HCT116 (cell line): ENCODE measurements at regions not wholly inside any gene's neighbourhood (a gene's known extent, or its start where the extent isn't known, plus 50 kb on each side); places are given as distances from the start of the nearest gene placed in this dataset.

Experiments
- ATAC-seq: fragments of 200-7000 bp; cut with Tn5 transposase; 2 replicates; pipeline ENCODE4 v1.9.1; 2020; ENCODE audit warnings: mild to moderate bottlenecking, moderate library complexity
- BruUV-seq: library from RNA; stranded (reverse); fragments of 400-500 nt; replicated peaks from 2 replicates; lab custom pipeline; 2021; lab: Mats Ljungman, UMichigan
- CTCF ChIA-PET: fragments of 300-600 bp; sonication (Branson Sonifier 250); formaldehyde crosslinking; loops from one replicate; lab custom pipeline; 2021; ENCODE audit warnings: antibody characterized with exemption; lab: Charles Lee
- POLR2A ChIA-PET: fragments of 300-600, 350-600 bp; sonication (Branson Sonifier 250); formaldehyde crosslinking; loops from one replicate; lab custom pipeline; 2021; ENCODE audit warnings: antibody characterized with exemption; lab: Charles Lee
- RAD21 ChIA-PET, 2 experiments: fragments of 300-600 bp; sonication (Branson Sonifier 250); formaldehyde crosslinking; loops; one replicate each; lab custom pipeline; 2023; ENCODE audit warnings: low total read pairs in 2 of 2; ENCODE audit not compliant: uncharacterized antibody in 2 of 2, unreplicated experiment in 2 of 2, low non-redundant PET in 1 of 2; lab: Charles Lee
- DNase-seq: peaks from one replicate; pipeline ENCODE4 v3.0.0-alpha.2; 2010; ENCODE audit warnings: low read depth, low spot score
- H2AFZ ChIP-seq: fragments of 200-600 bp; shearing (Covaris generic), sonication (generic); 2 replicates; pipeline ENCODE4 v1.6.1; 2017; ENCODE audit warnings: low read depth, mixed run types, mixed read lengths, antibody characterized with exemption, low read length; ENCODE audit not compliant: poor library complexity, severe bottlenecking
- H3K27ac ChIP-seq: 2 replicates; pipeline ENCODE4 v1.5.1; 2012; ENCODE audit warnings: low read depth, low read length
- H3K27me3 ChIP-seq: fragments of 200-600 bp; sonication (generic); 2 replicates; pipeline ENCODE4 v1.6.1; 2016; ENCODE audit warnings: mixed run types, low read length, mixed read lengths; ENCODE audit not compliant: insufficient read depth
- H3K36me3 ChIP-seq, 2 experiments: fragments of 200-500 bp in 1 of 2; fragments of 200-600 bp in 1 of 2; sonication (Bioruptor generic) in 1 of 2; sonication (generic) in 1 of 2; 2 replicates each; pipeline versions ENCODE4 v1.5.1 to v1.6.1; 2014 to 2016; ENCODE audit warnings: low read length in 2 of 2, inconsistent platforms in 1 of 2, mixed read lengths in 1 of 2, mixed run types in 1 of 2; ENCODE audit not compliant: insufficient read depth in 2 of 2, control insufficient read depth in 1 of 2
- H3K4me1 ChIP-seq, 2 experiments: fragments of 200-600 bp in 1 of 2; sonication (generic) in 1 of 2; 2 replicates each; pipeline versions ENCODE4 v1.5.1 to v1.6.1; 2012 to 2017; ENCODE audit warnings: low read length in 2 of 2, inconsistent platforms in 1 of 2, mild to moderate bottlenecking in 1 of 2, mixed read lengths in 1 of 2, mixed run types in 1 of 2, moderate library complexity in 1 of 2; ENCODE audit not compliant: insufficient read depth in 2 of 2, control insufficient read depth in 1 of 2
- H3K4me2 ChIP-seq: fragments of 200-600 bp; sonication (generic); 2 replicates; pipeline ENCODE4 v1.6.1; 2017; ENCODE audit warnings: mixed run types, low read length, mixed read lengths
- H3K4me3 ChIP-seq, 2 experiments: fragments of 200-600 bp in 1 of 2; sonication (generic) in 1 of 2; replicated peaks in 1 of 2; 2 replicates each; pipeline ENCODE4 v1.5.1; 2011 to 2016; ENCODE audit warnings: low read length in 2 of 2, control low read depth in 1 of 2, low read depth in 1 of 2, mild to moderate bottlenecking in 1 of 2, mixed read lengths in 1 of 2, mixed run types in 1 of 2
- H3K79me2 ChIP-seq: fragments of 200-600 bp; sonication (generic); 2 replicates; pipeline ENCODE4 v1.6.1; 2017; ENCODE audit warnings: mild to moderate bottlenecking, mixed run types, low read length, moderate library complexity, mixed read lengths; ENCODE audit not compliant: insufficient read depth
- H3K9ac ChIP-seq: fragments of 200-600 bp; sonication (generic); 2 replicates; pipeline ENCODE4 v1.6.1; 2016; ENCODE audit warnings: low read length, mixed read lengths
- H3K9me2 ChIP-seq: fragments of 200-600 bp; sonication (generic), shearing (Covaris generic); 2 replicates; pipeline ENCODE4 v1.6.1; 2017; ENCODE audit warnings: mixed run types, mild to moderate bottlenecking, moderate library complexity; ENCODE audit not compliant: insufficient read depth
- H3K9me3 ChIP-seq, 2 experiments: fragments of 200-500 bp in 1 of 2; fragments of 200-600 bp in 1 of 2; sonication (Bioruptor generic) in 1 of 2; sonication (generic) in 1 of 2; 2 replicates each; pipeline ENCODE4 v1.6.1; 2014 to 2017; ENCODE audit warnings: low read length in 2 of 2, mixed read lengths in 2 of 2, inconsistent platforms in 1 of 2, low read depth in 1 of 2, mild to moderate bottlenecking in 1 of 2, mixed run types in 1 of 2, moderate library complexity in 1 of 2; ENCODE audit not compliant: control insufficient read depth in 1 of 2, insufficient read depth in 1 of 2
- H4K20me1 ChIP-seq: fragments of 200-600 bp; sonication (generic), shearing (Covaris generic); 2 replicates; pipeline ENCODE4 v1.6.1; 2017; ENCODE audit warnings: mixed run types, mild to moderate bottlenecking, moderate library complexity; ENCODE audit not compliant: insufficient read depth
- CBX3 ChIP-seq: IDR thresholded peaks from 2 replicates; pipeline ENCODE4 v1.6.1; 2012; ENCODE audit warnings: low read depth
- CEBPB ChIP-seq: IDR thresholded peaks from 2 replicates; pipeline ENCODE4 v1.6.1; 2012; ENCODE audit warnings: low read depth
- FOSL1 ChIP-seq: IDR thresholded peaks from 2 replicates; pipeline ENCODE4 v1.6.1; 2012; ENCODE audit warnings: low read depth
- MAX ChIP-seq: IDR thresholded peaks from 2 replicates; pipeline ENCODE4 v1.6.1; 2012
- POLR2A ChIP-seq: IDR thresholded peaks from 2 replicates; pipeline ENCODE4 v1.7.0; 2011; ENCODE audit warnings: borderline replicate concordance; ENCODE audit not compliant: insufficient read depth, insufficient read length; ENCODE audit errors: extremely low read depth
- SIN3A ChIP-seq: IDR thresholded peaks from 2 replicates; pipeline ENCODE4 v1.6.1; 2012; ENCODE audit warnings: low read depth
- SP1 ChIP-seq: IDR thresholded peaks from 2 replicates; pipeline ENCODE4 v1.6.1; 2012; ENCODE audit warnings: low read depth
- intact Hi-C: fragments of 100-400 bp; cut with micrococcal nuclease; formaldehyde crosslinking; loops from 2 replicates; pipeline ENCODE4 v1.10.0; 2022
- TF ChIP-seq, protein P1 (sequence below): IDR thresholded peaks from 2 replicates; pipeline ENCODE4 v1.6.1; 2011; ENCODE audit warnings: mild to moderate bottlenecking, low read length, moderate library complexity; ENCODE audit not compliant: insufficient replicate concordance; ENCODE audit errors: extremely low read depth
- TF ChIP-seq, protein P2 (sequence below), 3 experiments: fragments of 200-600 bp in 1 of 3; sonication (generic) in 1 of 3; IDR thresholded peaks in 2 of 3; conservative IDR thresholded peaks in 1 of 3; 2 replicates each; pipeline ENCODE4 v1.5.1; 2012 to 2017; ENCODE audit warnings: low read depth in 2 of 3, low read length in 2 of 3, antibody characterized with exemption in 1 of 3, borderline replicate concordance in 1 of 3, control low read depth in 1 of 3, mild to moderate bottlenecking in 1 of 3, mixed read lengths in 1 of 3, mixed run types in 1 of 3, moderate library complexity in 1 of 3; ENCODE audit not compliant: insufficient read depth in 1 of 3
- TF ChIP-seq, protein P3 (sequence below): IDR thresholded peaks from 2 replicates; pipeline ENCODE4 v1.6.1; 2012

DNA sequence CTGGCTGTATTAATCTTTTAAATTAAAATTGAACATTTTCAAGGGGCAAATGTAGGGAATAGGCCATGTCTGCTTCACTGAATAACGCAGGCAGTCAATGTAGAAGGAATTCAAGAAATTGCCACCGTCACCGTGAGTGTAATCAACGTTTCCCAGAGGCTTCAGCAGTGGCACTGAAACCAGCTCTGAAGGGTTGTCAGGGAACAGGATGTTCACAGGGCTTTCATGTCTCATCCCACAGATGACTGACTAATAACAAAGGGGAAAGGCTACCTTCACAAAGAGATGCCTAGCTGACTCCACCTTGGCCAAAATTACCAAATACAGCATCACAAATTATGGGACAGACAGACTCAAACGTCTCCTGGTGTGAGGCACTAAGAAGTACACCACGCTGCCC is 70.4 kb upstream of the SIMC1 start:
- TF ChIP-seq CEBPB (no peak), SP1 (no peak), CBX3 (no peak), SIN3A (no peak), MAX (no peak), FOSL1 (no peak), POLR2A (no peak)
- TF ChIP-seq, protein P1, sequence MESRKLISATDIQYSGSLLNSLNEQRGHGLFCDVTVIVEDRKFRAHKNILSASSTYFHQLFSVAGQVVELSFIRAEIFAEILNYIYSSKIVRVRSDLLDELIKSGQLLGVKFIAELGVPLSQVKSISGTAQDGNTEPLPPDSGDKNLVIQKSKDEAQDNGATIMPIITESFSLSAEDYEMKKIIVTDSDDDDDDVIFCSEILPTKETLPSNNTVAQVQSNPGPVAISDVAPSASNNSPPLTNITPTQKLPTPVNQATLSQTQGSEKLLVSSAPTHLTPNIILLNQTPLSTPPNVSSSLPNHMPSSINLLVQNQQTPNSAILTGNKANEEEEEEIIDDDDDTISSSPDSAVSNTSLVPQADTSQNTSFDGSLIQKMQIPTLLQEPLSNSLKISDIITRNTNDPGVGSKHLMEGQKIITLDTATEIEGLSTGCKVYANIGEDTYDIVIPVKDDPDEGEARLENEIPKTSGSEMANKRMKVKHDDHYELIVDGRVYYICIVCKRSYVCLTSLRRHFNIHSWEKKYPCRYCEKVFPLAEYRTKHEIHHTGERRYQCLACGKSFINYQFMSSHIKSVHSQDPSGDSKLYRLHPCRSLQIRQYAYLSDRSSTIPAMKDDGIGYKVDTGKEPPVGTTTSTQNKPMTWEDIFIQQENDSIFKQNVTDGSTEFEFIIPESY = no peak
- TF ChIP-seq, protein P2, sequence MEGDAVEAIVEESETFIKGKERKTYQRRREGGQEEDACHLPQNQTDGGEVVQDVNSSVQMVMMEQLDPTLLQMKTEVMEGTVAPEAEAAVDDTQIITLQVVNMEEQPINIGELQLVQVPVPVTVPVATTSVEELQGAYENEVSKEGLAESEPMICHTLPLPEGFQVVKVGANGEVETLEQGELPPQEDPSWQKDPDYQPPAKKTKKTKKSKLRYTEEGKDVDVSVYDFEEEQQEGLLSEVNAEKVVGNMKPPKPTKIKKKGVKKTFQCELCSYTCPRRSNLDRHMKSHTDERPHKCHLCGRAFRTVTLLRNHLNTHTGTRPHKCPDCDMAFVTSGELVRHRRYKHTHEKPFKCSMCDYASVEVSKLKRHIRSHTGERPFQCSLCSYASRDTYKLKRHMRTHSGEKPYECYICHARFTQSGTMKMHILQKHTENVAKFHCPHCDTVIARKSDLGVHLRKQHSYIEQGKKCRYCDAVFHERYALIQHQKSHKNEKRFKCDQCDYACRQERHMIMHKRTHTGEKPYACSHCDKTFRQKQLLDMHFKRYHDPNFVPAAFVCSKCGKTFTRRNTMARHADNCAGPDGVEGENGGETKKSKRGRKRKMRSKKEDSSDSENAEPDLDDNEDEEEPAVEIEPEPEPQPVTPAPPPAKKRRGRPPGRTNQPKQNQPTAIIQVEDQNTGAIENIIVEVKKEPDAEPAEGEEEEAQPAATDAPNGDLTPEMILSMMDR (IDR thresholded peaks at IDR 0.05 in 2 of 3, conservative IDR thresholded peaks at IDR 0.05 in 1 of 3; ENCODE audit: borderline replicate concordance in 1 of 3, insufficient read depth in 1 of 3, low read depth in 2 of 3, low read length in 2 of 3) = no peak
- TF ChIP-seq, protein P3, sequence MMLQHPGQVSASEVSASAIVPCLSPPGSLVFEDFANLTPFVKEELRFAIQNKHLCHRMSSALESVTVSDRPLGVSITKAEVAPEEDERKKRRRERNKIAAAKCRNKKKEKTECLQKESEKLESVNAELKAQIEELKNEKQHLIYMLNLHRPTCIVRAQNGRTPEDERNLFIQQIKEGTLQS = no peak
- no peak for DNase-seq
- ChIA-PET POLR2A (no interaction called here), RAD21 (no interaction called here), CTCF (no interaction called here)
- no peak overlapping the region for H3K9ac ChIP-seq
- H3K4me3 ChIP-seq = no peak overlapping the region
- no peaks in the 10 kb centered on the region for H3K9me3 ChIP-seq
- H2AFZ ChIP-seq = no peak overlapping the region
- intact Hi-C loops = no loop called here
- H3K4me1 ChIP-seq = peaks cover 0 to 5% of the 10 kb centered on the region in 2 experiments; a peak in 1 of 4 replicates
- H3K79me2 ChIP-seq = no peaks in the 10 kb centered on the region
- H3K36me3 ChIP-seq = no peaks in the 10 kb centered on the region
- no peak overlapping the region for H3K4me2 ChIP-seq
- no TSS peak for BruUV-seq
- no peaks in the 10 kb centered on the region for H4K20me1 ChIP-seq
- 0 out of 2 replicates have a peak, but pooled peaks cover 9% of the 10 kb centered on the region for H3K27me3 ChIP-seq
- no peak for ATAC-seq
- no peak overlapping the region for H3K27ac ChIP-seq
- H3K9me2 ChIP-seq = no peaks in the 10 kb centered on the region
